RKO (cell line): ENCODE measurements at regions not wholly inside any gene's neighbourhood (a gene's known extent, or its start where the extent isn't known, plus 50 kb on each side); places are given as distances from the start of the nearest gene placed in this dataset.

ENCODE experiments used
- DNase-seq: peaks from one replicate; pipeline ENCODE4 v3.0.0-alpha.2; 2016; ENCODE audit warnings: low spot score

DNA sequence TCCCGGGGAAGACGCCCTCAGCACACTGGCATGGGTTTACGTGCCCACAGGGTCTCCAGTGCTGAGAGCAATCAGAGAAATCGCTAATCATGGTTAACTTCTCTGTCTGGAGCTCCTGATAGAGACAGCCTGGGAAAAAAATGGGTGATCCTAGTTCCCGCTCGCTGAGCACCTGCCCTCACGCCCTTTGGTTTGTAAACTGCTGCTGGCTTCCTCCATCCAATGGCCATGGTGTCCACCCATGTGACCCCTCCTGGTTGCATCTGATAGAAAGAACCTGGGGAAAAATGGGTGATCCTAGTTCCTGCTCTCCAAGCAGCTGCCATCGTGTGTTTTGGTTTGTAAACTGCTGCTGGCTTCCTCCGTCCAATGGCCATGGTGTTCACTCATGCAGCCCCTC lies 402.2 kb downstream of the PRDM2 start:
- no peak for DNase-seq

DNA sequence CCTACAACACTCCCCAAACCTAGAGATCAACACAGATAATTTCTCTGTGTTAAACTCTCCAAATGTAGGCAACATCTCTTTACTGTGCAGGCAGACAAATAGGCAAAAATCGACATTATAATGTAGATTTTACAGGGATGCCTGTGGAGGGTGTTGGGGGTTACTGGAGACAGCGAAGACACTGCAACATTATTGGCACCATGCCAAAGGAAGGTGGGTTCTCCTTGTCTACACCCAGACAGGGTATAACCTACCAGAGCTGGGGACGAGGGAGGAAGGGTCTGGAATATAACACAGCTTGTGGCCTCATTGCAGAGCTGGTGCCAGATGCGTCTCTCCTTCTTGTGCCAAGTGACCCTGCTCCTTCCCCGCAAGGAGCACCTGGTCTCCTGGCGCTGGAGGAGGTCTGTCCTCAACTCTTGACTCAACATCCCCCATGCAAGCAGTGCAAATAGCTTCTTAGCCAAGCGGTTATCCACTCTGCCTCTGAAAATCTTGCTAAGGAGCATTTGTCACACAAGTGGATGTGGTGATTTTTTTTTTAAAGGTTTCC lies 404.0 kb downstream of the PRDM2 start:
- no peak for DNase-seq

DNA sequence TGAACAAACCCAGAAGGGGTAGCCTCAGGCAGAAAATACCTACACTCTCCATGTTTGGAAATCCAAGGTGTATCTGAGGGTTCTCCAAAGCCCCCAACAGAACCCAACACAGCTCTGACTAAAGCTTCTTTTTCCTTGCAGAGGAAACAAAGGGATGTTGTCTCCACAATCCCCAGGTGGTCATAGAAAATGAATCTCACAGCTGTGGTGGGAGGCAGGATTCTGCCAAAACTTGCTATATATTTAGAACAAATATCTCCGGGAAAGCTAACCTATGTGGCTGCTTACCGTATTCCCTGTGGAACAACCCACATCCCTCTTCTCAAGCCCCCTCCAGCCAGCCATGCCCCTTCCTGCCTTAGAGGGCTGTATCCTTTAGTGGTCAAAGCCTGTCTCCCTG lies 406.1 kb downstream of the PRDM2 start:
- DNase-seq = no peak

DNA sequence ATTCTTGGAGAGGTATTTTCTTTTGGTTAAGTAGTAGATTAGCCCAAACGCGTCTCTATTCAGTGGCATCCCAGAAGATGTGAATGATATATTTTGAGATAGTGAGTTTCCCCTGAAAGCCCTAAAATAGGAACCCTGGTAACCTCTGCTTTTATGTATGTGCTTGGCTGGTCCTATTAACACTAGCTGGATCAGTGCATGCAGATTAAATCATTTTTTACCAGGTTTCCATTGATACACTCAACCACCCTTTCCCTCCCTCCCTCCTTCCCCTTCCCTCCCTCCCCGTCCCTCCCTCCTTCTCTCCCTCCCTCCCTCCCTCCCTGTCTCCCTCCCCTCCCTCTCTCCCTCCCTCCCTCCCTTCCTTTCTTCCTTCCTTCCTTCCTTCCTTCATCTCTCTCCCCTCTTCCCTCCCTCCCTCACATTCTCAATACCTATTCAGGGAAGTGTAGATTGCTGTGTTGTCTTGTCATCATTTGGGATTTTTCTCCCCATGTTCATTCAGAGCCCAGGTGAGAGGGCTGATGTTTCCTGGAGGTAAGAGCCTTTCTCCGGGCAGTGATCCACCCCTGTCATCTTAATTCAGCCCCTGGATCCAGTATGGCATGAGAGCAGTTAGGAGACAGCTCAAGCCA lies 406.8 kb downstream of the PRDM2 start:
- DNase-seq = no peak

GRCh38 chr1:14108356-14109275 lies 408.6 kb downstream of the PRDM2 start:
- no peak for DNase-seq

GRCh38 chr1:14109276-14109635 lies 409.3 kb downstream of the PRDM2 start:
- no peak for DNase-seq

- DNase-seq = no peak
Observed at GRCh38 chr1:14110040-14110439, 410.1 kb downstream of the PRDM2 start.

DNA sequence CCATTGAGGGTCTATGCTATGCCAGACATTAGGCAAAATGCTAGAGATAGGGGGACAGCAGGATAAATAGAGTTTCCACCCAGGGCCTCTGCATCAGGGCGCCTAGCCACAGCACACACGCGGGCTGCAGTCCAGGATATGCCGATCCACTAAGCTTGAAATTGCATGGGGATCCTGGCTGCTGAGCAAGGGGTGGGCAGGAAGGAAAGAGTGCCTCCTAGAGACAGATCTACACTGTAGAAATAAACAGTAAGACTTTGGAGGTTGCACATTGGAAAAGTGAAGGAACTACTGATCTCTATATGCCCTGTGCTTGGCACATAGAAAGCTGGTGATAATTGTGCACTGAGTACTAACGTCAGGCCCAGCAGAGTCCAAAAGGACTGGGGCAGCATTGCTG lies 411.1 kb downstream of the PRDM2 start:
- no peak for DNase-seq

- DNase-seq = no peak
Observed at GRCh38 chr1:14112613-14113012, 412.6 kb downstream of the PRDM2 start.

DNA sequence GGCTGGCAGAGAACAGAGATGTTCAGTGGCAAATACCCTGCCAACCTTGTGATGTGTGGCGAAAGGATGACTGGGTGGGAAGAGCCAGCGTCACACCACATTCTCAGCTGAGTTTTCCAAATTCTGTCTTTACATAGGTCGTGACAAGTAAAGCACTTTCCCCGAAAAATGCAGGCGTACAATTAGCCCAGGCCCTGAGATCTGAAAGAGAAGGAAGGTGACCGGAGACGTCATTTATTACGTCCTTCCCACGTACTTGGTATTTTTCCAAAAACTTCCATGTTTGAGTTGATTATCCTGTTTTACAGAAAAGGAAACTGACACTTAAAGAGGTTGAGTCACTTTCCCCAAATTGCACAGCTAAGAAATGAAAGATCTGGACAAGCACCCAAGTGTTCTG lies 413.3 kb downstream of the PRDM2 start:
- DNase-seq = no peak

GRCh38 chr1:14113841-14114567 lies 414.0 kb downstream of the PRDM2 start:
- DNase-seq = no peak

- DNase-seq = no peak
Observed at GRCh38 chr1:14115976-14116375, 416.0 kb downstream of the PRDM2 start.

DNA sequence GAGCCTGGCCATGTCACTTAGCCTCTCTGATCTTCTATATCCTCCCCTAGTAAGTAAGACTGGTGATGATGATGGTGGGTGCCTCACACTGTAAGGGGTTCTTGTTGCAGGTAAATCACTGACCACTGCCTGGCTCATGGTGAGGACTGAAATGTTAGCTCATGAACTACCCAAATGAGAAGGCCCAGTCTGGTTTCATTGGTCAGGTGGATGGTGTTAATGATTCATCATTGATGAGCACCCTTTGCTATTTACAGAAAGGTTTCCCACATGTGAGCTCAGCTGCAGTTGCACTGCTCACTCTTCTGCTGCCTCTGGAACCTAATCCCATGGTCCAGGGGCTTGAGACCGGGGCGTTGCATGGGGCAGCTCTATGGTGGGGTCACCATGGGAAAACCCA lies 417.7 kb downstream of the PRDM2 start:
- DNase-seq = no peak

DNA sequence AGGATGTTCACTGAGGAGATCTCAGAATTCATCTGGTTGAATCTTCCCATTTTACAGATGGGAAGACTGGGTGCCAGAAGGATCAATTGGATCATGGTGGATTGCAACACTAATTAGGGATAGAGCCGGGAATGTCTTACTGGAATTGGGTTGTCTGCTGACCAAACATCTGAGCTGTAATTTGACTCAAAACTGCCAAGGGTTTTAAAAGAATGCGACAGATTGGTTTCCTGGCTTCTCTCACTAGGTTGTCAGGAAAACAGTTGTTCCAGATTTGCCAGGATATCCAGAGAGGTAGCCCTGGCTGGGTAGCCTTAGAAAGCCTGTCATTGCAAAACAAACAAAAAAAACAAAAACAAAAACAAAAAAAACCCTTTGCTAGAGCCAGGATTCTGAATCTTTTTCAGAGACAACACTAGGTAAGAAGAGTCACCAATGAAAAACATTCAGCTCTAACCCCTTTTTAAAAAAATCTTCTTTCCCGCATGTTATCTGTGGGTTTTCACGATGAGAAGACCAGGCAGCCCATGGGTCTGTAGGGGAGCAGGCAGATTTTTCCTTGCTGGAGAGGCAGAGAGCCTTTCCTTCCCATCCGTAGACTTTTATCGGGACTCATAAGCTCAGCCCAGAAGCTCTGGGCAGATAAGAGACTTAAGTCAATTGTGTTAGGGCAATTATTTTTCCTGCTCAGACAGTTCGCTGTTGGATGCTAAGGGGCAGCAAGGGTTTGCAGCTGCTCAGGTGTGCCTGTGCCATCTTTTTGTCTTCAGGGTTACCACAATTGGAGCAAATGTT lies 418.9 kb downstream of the PRDM2 start:
- DNase-seq = no peak

- peak; percentile 5 for DNase-seq
Observed at GRCh38 chr1:14120895-14121294, 420.9 kb downstream of the PRDM2 start.

GRCh38 chr1:14128096-14128495 lies 428.1 kb downstream of the PRDM2 start:
- DNase-seq = no peak

DNA sequence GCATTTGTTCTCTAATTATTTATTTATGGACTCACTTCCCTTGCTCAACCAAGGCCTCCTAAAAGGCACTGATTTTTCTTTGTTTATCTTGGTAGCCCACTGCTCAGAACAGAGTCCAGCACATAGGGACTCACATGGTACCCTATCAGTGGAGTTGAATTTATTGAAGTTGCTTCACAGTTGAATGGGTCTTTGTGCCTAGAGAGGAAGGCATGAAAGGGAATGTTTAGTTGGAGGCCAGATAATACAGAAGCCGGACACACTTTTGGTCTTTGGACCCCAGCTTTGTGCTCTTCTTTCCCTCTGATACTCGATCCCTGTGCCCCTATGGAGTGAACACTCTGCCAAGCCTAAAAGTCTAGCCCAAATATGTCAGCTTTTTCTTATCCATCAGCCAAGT lies 429.0 kb downstream of the PRDM2 start:
- no peak for DNase-seq

DNA sequence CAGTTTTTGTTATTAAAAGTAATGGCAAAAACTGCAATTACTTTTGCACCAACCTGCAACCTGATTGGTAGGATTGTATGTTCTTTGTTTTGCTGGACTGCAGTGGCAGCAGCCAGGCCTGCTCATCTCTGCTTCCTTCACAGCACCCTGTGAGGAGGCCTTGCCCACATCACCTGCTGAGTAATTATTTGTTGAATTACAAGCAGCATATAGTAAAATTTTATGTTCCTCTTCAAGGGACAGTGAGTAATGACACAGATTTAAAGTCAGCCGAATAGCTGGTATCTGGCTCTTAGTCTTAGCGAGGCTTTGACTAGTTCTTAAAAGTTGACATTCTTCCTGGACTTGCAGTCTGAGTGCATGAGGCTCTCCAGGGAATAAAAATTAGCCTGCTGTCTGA lies 435.1 kb downstream of the PRDM2 start:
- no peak for DNase-seq

DNA sequence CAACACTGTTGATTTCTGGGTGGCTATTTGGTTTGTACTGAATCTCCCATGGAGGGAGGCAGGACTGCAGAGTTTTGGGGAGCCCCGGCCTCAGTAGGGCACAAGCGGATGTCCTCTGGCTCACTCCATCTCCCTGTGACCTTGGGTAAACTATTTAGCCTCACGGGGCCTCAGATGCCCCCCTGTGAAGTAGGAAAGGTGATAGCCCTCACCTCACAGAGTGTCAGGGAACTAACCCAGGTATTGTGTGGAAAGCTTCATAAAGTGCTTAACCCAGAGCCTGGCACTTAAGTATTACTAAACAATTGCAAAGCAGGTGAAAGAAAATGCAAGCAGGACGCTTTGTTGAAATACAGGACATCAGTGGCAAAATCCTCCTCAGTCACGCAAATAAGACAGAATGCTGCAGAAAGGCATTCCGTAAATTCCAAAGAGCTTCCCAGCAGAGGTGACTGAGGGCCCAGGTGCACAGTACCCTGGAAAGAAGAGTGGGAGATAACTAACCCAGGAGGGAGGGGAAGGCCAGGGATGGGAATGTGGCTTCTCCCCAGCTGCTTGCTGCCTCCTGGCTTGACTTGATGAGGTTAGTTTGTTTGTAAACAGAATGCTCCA lies 436.3 kb downstream of the PRDM2 start:
- no peak for DNase-seq

GRCh38 chr1:14136881-14137280 lies 436.9 kb downstream of the PRDM2 start:
- no peak for DNase-seq

- no peak for DNase-seq
Observed at GRCh38 chr1:14137411-14138134, 437.6 kb downstream of the PRDM2 start.
